H1 (cell line): ENCODE measurements at regions not wholly inside any gene's neighbourhood (a gene's known extent, or its start where the extent isn't known, plus 50 kb on each side); places are given as distances from the start of the nearest gene placed in this dataset.

ENCODE experiments used
- CTCF ChIA-PET: fragments of 300-600 bp; sonication (Branson Sonifier 250); formaldehyde crosslinking; loops from one replicate; lab custom pipeline; 2021; ENCODE audit not compliant: partially characterized antibody; lab: Charles Lee
- POLR2A ChIA-PET: fragments of 300-600 bp; sonication (Branson Sonifier 250); formaldehyde crosslinking; loops from one replicate; lab custom pipeline; 2021; ENCODE audit warnings: inconsistent platforms; ENCODE audit not compliant: partially characterized antibody; lab: Charles Lee
- DNase-seq, 2 experiments: peaks; one replicate each; pipeline versions ENCODE4 v3.0.0 to v3.0.0-alpha.2; 2010 to 2022; ENCODE audit warnings: low spot score in 2 of 2, low read depth in 1 of 2, mixed read lengths in 1 of 2
- FAIRE-seq: peaks from 2 replicates; lab custom pipeline; 2011; peaks lifted over from hg19 to GRCh38; lab: Jason Lieb, UNC
- H2AFZ ChIP-seq: 2 replicates; pipeline ENCODE4 v1.8.1; 2012; ENCODE audit warnings: low read length, inconsistent platforms
- H2AK5ac ChIP-seq: 2 replicates; pipeline ENCODE4 v1.6.1; 2013; ENCODE audit warnings: low read depth, low read length
- H2BK120ac ChIP-seq: replicated peaks from 2 replicates; pipeline ENCODE3; 2013; ENCODE audit warnings: low read depth, low read length, inconsistent platforms
- H2BK12ac ChIP-seq: 2 replicates; pipeline ENCODE4 v1.6.1; 2013; ENCODE audit warnings: low read depth, low read length
- H2BK15ac ChIP-seq: 2 replicates; pipeline ENCODE4 v1.6.1; 2013; ENCODE audit warnings: low read length
- H2BK20ac ChIP-seq: 2 replicates; pipeline ENCODE4 v1.6.1; 2013; ENCODE audit warnings: low read length
- H2BK5ac ChIP-seq: 2 replicates; pipeline ENCODE4 v1.6.1; 2013; ENCODE audit warnings: low read depth, low read length
- H3K14ac ChIP-seq: 2 replicates; pipeline ENCODE4 v1.6.1; 2013; ENCODE audit warnings: inconsistent platforms; ENCODE audit not compliant: insufficient read length
- H3K18ac ChIP-seq: 2 replicates; pipeline ENCODE4 v1.6.1; 2013; ENCODE audit warnings: low read length; ENCODE audit errors: extremely low read depth
- H3K23ac ChIP-seq: 2 replicates; pipeline ENCODE4 v1.6.1; 2013; ENCODE audit warnings: inconsistent platforms; ENCODE audit not compliant: insufficient read length
- H3K23me2 ChIP-seq: 2 replicates; pipeline ENCODE4 v1.6.1; 2013; ENCODE audit warnings: low read depth, low read length
- H3K27ac ChIP-seq: 2 replicates; pipeline ENCODE4 v1.6.1; 2011; ENCODE audit warnings: low read depth, low read length, inconsistent platforms
- H3K27me3 ChIP-seq, 4 experiments: replicated peaks in 1 of 4; 1 replicate in 1 of 4; 2 replicates in 3 of 4; pipeline versions ENCODE4 v1.6.1 to v1.8.1; 2011 to 2013; ENCODE audit warnings: low read length in 3 of 4, mild to moderate bottlenecking in 3 of 4, inconsistent platforms in 2 of 4, mixed read lengths in 2 of 4, moderate library complexity in 1 of 4; ENCODE audit not compliant: control insufficient read depth in 3 of 4, insufficient read depth in 3 of 4; ENCODE audit errors: extremely low read depth in 1 of 4
- H3K36me3 ChIP-seq, 4 experiments: 2 replicates each; pipeline versions ENCODE4 v1.6.1 to v1.8.1; 2011 to 2013; ENCODE audit warnings: mild to moderate bottlenecking in 4 of 4, low read length in 3 of 4, moderate library complexity in 2 of 4, control low read depth in 1 of 4, inconsistent platforms in 1 of 4; ENCODE audit not compliant: insufficient read depth in 4 of 4, control insufficient read depth in 2 of 4
- H3K4ac ChIP-seq: replicated peaks from 2 replicates; pipeline ENCODE3; 2013; ENCODE audit warnings: low read length, low read depth, mixed read lengths, inconsistent platforms; ENCODE audit not compliant: insufficient read length
- H3K4me1 ChIP-seq, 4 experiments: replicated peaks in 1 of 4; 1 replicate in 1 of 4; 2 replicates in 3 of 4; pipeline versions ENCODE4 v1.6.1 to v1.8.1; 2011 to 2013; ENCODE audit warnings: low read length in 3 of 4, inconsistent platforms in 2 of 4, mixed read lengths in 1 of 4; ENCODE audit not compliant: insufficient read depth in 4 of 4, control insufficient read depth in 3 of 4
- H3K4me2 ChIP-seq, 2 experiments: 2 replicates each; pipeline versions ENCODE4 v1.6.1 to v1.8.1; 2011 to 2013; ENCODE audit warnings: low read depth in 2 of 2, low read length in 2 of 2, control low read depth in 1 of 2, inconsistent platforms in 1 of 2, mild to moderate bottlenecking in 1 of 2; ENCODE audit not compliant: insufficient read depth in 1 of 2
- H3K4me3 ChIP-seq, 4 experiments: fragments of 200-600, 300-600 bp in 1 of 4; sonication (generic), shearing (Covaris generic), sonication (Bioruptor Twin) in 1 of 4; 2 replicates each; pipeline versions ENCODE4 v1.5.1 to v1.8.1; 2011 to 2016; ENCODE audit warnings: low read length in 4 of 4, low read depth in 3 of 4, control low read depth in 2 of 4, inconsistent platforms in 2 of 4, mild to moderate bottlenecking in 2 of 4, mixed read lengths in 1 of 4, moderate library complexity in 1 of 4; ENCODE audit not compliant: insufficient read depth in 2 of 4; ENCODE audit errors: extremely low read depth in 1 of 4
- H3K56ac ChIP-seq: replicated peaks from 2 replicates; pipeline ENCODE3; 2013; ENCODE audit warnings: low read depth, mild to moderate bottlenecking, mixed read lengths, low read length, inconsistent platforms; ENCODE audit not compliant: insufficient read length
- H3K79me1 ChIP-seq: 2 replicates; pipeline ENCODE4 v1.6.1; 2013; ENCODE audit warnings: low read depth, low read length, control low read depth
- H3K79me2 ChIP-seq, 2 experiments: 2 replicates each; pipeline versions ENCODE4 v1.6.1 to v1.8.1; 2012 to 2013; ENCODE audit warnings: low read length in 2 of 2, mild to moderate bottlenecking in 2 of 2, inconsistent platforms in 1 of 2; ENCODE audit not compliant: insufficient read depth in 2 of 2, control insufficient read depth in 1 of 2
- H3K9ac ChIP-seq, 4 experiments: replicated peaks in 1 of 4; 1 replicate in 1 of 4; 2 replicates in 3 of 4; pipeline versions ENCODE4 v1.6.1 to v1.8.1; 2011 to 2013; ENCODE audit warnings: low read depth in 3 of 4, low read length in 3 of 4, control low read depth in 2 of 4, mild to moderate bottlenecking in 2 of 4, moderate library complexity in 2 of 4, inconsistent platforms in 1 of 4; ENCODE audit errors: extremely low read depth in 1 of 4
- H3K9me3 ChIP-seq, 2 experiments: 2 replicates each; pipeline versions ENCODE4 v1.6.1 to v1.8.1; 2012 to 2013; ENCODE audit warnings: mild to moderate bottlenecking in 2 of 2, moderate library complexity in 2 of 2, control low read depth in 1 of 2, inconsistent platforms in 1 of 2, low read depth in 1 of 2, low read length in 1 of 2, mixed read lengths in 1 of 2; ENCODE audit not compliant: insufficient read depth in 2 of 2
- H4K20me1 ChIP-seq, 2 experiments: replicated peaks in 1 of 2; 2 replicates each; pipeline versions ENCODE3 to v1.8.1; 2011 to 2013; ENCODE audit warnings: inconsistent platforms in 2 of 2, low read length in 2 of 2, mild to moderate bottlenecking in 1 of 2; ENCODE audit not compliant: insufficient read depth in 2 of 2, control insufficient read depth in 1 of 2
- H4K5ac ChIP-seq: 2 replicates; pipeline ENCODE4 v1.6.1; 2013; ENCODE audit warnings: low read length, low read depth, mixed read lengths, inconsistent platforms; ENCODE audit not compliant: insufficient read length
- H4K8ac ChIP-seq: 2 replicates; pipeline ENCODE4 v1.8.0; 2013; ENCODE audit warnings: mild to moderate bottlenecking, moderate library complexity, low read length, inconsistent platforms; ENCODE audit not compliant: insufficient read depth; ENCODE audit errors: extremely low read depth
- H4K91ac ChIP-seq: replicated peaks from 2 replicates; pipeline ENCODE3; 2013; ENCODE audit warnings: low read length, mixed read lengths, inconsistent platforms; ENCODE audit not compliant: insufficient read length
- CHD2 ChIP-seq: IDR thresholded peaks from 2 replicates; pipeline ENCODE4 v1.6.1; 2012; ENCODE audit warnings: low read length, improper control_type of control experiment
- JUND ChIP-seq: IDR thresholded peaks from 2 replicates; pipeline ENCODE4 v1.6.1; 2011; ENCODE audit warnings: mild to moderate bottlenecking, improper control_type of control experiment, low read length
- KDM5A ChIP-seq: fragments of 200-600 bp; IDR thresholded peaks from 2 replicates; pipeline ENCODE4 v1.7.1; 2012; ENCODE audit warnings: mild to moderate bottlenecking, low read length, inconsistent platforms, mixed read lengths
- WGBS, 2 experiments: shearing (Covaris generic) in 1 of 2; methylation state at CpG; one replicate each; pipeline versions ENCODE4 v1.1.6 to v1.1.7; 2013 to 2015; ENCODE audit warnings: low lambda C conversion rate in 2 of 2, mixed read lengths in 2 of 2, inconsistent platforms in 1 of 2, low coverage in 1 of 2, missing lambda C conversion rate in 1 of 2; ENCODE audit not compliant: insufficient replicate concordance in 2 of 2, insufficient coverage in 1 of 2, insufficient read length in 1 of 2; ENCODE audit errors: extremely low coverage in 1 of 2, missing lambda C conversion rate in 1 of 2; 5-methylcytosine and 5-hydroxymethylcytosine counted together

GRCh38 chr6:15066089-15066758 is 179.6 kb upstream of the JARID2 start:
- Histone ChIP-seq H2BK12ac (no peak overlapping the region), H4K8ac (no peak overlapping the region), H3K79me1 (no peaks in the 10 kb centered on the region), H3K4ac (no peak overlapping the region), H2BK20ac (no peak overlapping the region), H4K91ac (no peak overlapping the region), H2BK5ac (no peak overlapping the region), H3K56ac (no peak overlapping the region), H3K4me1 (no peaks in the 10 kb centered on the region), H2AFZ (no peak overlapping the region), H3K9ac (no peak overlapping the region), H2AK5ac (no peak overlapping the region), H3K18ac (no peak overlapping the region), H3K36me3 (no peaks in the 10 kb centered on the region), H2BK15ac (no peak overlapping the region), H3K9me3 (no peaks in the 10 kb centered on the region; a peak in 1 of 4 replicates), H4K20me1 (no peaks in the 10 kb centered on the region)
- POLR2A ChIA-PET = no interaction called here
- no peak for DNase-seq
- 90% methylated on average over 7 of the region's 7 CpGs; no CpG with 5 or more reads in 1 of the 2 experiments for WGBS, 2 experiments
- TF ChIP-seq CHD2 (no peak), JUND (no peak), KDM5A (no peak)
- TF ChIP-seq, all 59 proteins: peak for 0
- Histone ChIP-seq H2BK120ac (no peak overlapping the region), H3K4me3 (no peak overlapping the region), H3K4me2 (no peak overlapping the region), H4K5ac (no peak overlapping the region), H3K79me2 (no peaks in the 10 kb centered on the region), H3K14ac (no peak overlapping the region), H3K23me2 (no peaks in the 10 kb centered on the region), H3K27ac (no peak overlapping the region), H3K23ac (no peak overlapping the region), H3K27me3 (no peaks in the 10 kb centered on the region)
- CTCF ChIA-PET = interaction anchor here (0.8 to 3.0 kb wide), 3 partner anchors 9 to 98 kb away, joined by 3 to 11 read pairs (median 3); no protein-coding TSS in a partner anchor
- no peak for FAIRE-seq
